Prostate gland (tissue), 2 donors: ENCODE measurements at regions not wholly inside any gene's neighbourhood (a gene's known extent, or its start where the extent isn't known, plus 50 kb on each side); places are given as distances from the start of the nearest gene placed in this dataset.

ENCODE experiments used
- POLR2A ChIP-seq: fragments of 450-650 bp; IDR thresholded peaks from one replicate; pipeline ENCODE4 v1.6.1; 2016; ENCODE audit warnings: antibody characterized with exemption, mild to moderate bottlenecking
- POLR2AphosphoS5 ChIP-seq: sonication (generic); formaldehyde crosslinking; IDR thresholded peaks from one replicate; pipeline ENCODE4 v1.6.1; 2017; ENCODE audit warnings: antibody characterized with exemption
- TF ChIP-seq, protein P1 (sequence below), 4 experiments: fragments of 200-600 bp in 2 of 4; fragments of 450-650 bp in 2 of 4; sonication (generic) in 2 of 4; IDR thresholded peaks; 1 replicate in 3 of 4; 2 replicates in 1 of 4; pipeline ENCODE4 v1.5.1; 2016 to 2019; ENCODE audit warnings: antibody characterized with exemption in 4 of 4, mild to moderate bottlenecking in 2 of 4, moderate library complexity in 2 of 4

DNA sequence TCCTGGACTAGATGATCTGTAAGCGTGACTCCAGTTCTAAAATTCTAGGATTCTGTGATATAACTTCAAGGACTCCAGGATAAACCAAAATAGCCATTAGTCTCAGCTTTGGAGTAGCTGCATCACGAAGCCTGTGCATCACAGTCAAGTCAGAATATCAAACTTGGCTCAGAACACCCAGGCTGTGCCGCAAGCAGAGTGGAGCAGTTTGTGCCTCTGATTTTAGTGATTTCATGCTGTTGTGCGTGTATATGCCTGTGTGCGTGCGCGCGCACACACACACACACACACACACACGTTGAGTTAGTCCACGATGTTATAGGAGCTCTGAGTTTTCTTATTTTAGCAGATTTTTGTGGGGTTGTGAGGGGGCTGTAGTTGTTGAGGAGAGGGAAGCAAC lies 356.6 kb upstream of the KCNH8 start:
- TF ChIP-seq, protein P1, sequence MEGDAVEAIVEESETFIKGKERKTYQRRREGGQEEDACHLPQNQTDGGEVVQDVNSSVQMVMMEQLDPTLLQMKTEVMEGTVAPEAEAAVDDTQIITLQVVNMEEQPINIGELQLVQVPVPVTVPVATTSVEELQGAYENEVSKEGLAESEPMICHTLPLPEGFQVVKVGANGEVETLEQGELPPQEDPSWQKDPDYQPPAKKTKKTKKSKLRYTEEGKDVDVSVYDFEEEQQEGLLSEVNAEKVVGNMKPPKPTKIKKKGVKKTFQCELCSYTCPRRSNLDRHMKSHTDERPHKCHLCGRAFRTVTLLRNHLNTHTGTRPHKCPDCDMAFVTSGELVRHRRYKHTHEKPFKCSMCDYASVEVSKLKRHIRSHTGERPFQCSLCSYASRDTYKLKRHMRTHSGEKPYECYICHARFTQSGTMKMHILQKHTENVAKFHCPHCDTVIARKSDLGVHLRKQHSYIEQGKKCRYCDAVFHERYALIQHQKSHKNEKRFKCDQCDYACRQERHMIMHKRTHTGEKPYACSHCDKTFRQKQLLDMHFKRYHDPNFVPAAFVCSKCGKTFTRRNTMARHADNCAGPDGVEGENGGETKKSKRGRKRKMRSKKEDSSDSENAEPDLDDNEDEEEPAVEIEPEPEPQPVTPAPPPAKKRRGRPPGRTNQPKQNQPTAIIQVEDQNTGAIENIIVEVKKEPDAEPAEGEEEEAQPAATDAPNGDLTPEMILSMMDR (IDR thresholded peaks at IDR 0.05) = no peak
- TF ChIP-seq POLR2A (no peak), POLR2AphosphoS5 (no peak)
